ENCODE measurements at regions not wholly inside any gene's neighbourhood (a gene's known extent, or its start where the extent isn't known, plus 50 kb on each side); places are given as distances from the start of the nearest gene placed in this dataset.
"Not testable (repeated sequence)": the region's sequence is repeated elsewhere in the genome, so short reads cannot be mapped to it uniquely, and the experiment has no call there.

- no peak overlapping the region for H3K27ac Mint-ChIP-seq
- no peak overlapping the region for H3K4me3 Mint-ChIP-seq
- peaks cover 5% of the 10 kb centered on the region for H3K4me1 Mint-ChIP-seq (ENCODE audit: low read depth)
- no peaks in the 10 kb centered on the region for H3K9me3 Mint-ChIP-seq (ENCODE audit: low read depth)
- H3K36me3 Mint-ChIP-seq: no peaks in the 10 kb centered on the region
- H3K27me3 Mint-ChIP-seq: no peaks in the 10 kb centered on the region
These were observed 203.1 kb downstream of the ARHGEF9 start for GRCh38 chrX:63581906-63582305.

- peaks cover 5% of the 10 kb centered on the region for H3K4me1 Mint-ChIP-seq (ENCODE audit: low read depth)
- H3K27ac Mint-ChIP-seq: no peak overlapping the region
- no peaks in the 10 kb centered on the region for H3K9me3 Mint-ChIP-seq (ENCODE audit: low read depth)
- H3K36me3 Mint-ChIP-seq: no peaks in the 10 kb centered on the region
- H3K4me3 Mint-ChIP-seq: no peak overlapping the region
- no peaks in the 10 kb centered on the region for H3K27me3 Mint-ChIP-seq
These were observed 203.6 kb downstream of the ARHGEF9 start for GRCh38 chrX:63581398-63581797.

GRCh38 chrX:63576533-63576932 is 208.5 kb downstream of the ARHGEF9 start:
- H3K4me3 Mint-ChIP-seq: no peak overlapping the region
- no peaks in the 10 kb centered on the region for H3K36me3 Mint-ChIP-seq
- peaks cover 5% of the 10 kb centered on the region for H3K4me1 Mint-ChIP-seq (ENCODE audit: low read depth)
- no peaks in the 10 kb centered on the region for H3K9me3 Mint-ChIP-seq (ENCODE audit: low read depth)
- no peaks in the 10 kb centered on the region for H3K27me3 Mint-ChIP-seq
- no peak overlapping the region for H3K27ac Mint-ChIP-seq

- H3K27ac Mint-ChIP-seq; H3K4me3 Mint-ChIP-seq; H3K9me3 Mint-ChIP-seq (ENCODE audit: low read depth); H3K27me3 Mint-ChIP-seq; H3K4me1 Mint-ChIP-seq (ENCODE audit: low read depth); H3K36me3 Mint-ChIP-seq: not testable (repeated sequence)
These were observed 209.3 kb downstream of the ARHGEF9 start for GRCh38 chrX:63575700-63576099.

GRCh38 chrX:63566856-63567255 is 215.7 kb upstream of the SPIN4 start:
- Mint-ChIP-seq H3K36me3 (no peaks in the 10 kb centered on the region), H3K4me3 (no peak overlapping the region), H3K27me3 (peaks cover 5% of the 10 kb centered on the region), H3K4me1 (ENCODE audit: low read depth) (peaks cover 5% of the 10 kb centered on the region), H3K27ac (no peak overlapping the region), H3K9me3 (ENCODE audit: low read depth) (no peaks in the 10 kb centered on the region)

GRCh38 chrX:63561425-63561824 is 210.3 kb upstream of the SPIN4 start:
- Mint-ChIP-seq H3K4me3 (peak overlapping the region; percentile 98), H3K9me3 (ENCODE audit: low read depth) (peaks cover 9% of the 10 kb centered on the region), H3K4me1 (ENCODE audit: low read depth) (peaks cover 25% of the 10 kb centered on the region), H3K27me3 (no peaks in the 10 kb centered on the region), H3K27ac (peak overlapping the region; percentile 70), H3K36me3 (peaks cover 10% of the 10 kb centered on the region)

- H3K4me1 Mint-ChIP-seq (ENCODE audit: low read depth): peaks cover 26% of the 10 kb centered on the region
- H3K4me3 Mint-ChIP-seq: peak overlapping the region; percentile 98
- peaks cover 13% of the 10 kb centered on the region for H3K9me3 Mint-ChIP-seq (ENCODE audit: low read depth)
- no peaks in the 10 kb centered on the region for H3K27me3 Mint-ChIP-seq
- peak overlapping the region; percentile 89 for H3K27ac Mint-ChIP-seq
- H3K36me3 Mint-ChIP-seq: peaks cover 11% of the 10 kb centered on the region
These were observed 209.6 kb upstream of the SPIN4 start for GRCh38 chrX:63560601-63561218.

- Mint-ChIP-seq H3K9me3 (ENCODE audit: low read depth) (peaks cover 10% of the 10 kb centered on the region), H3K27me3 (no peaks in the 10 kb centered on the region)
These were observed 200.7 kb upstream of the SPIN4 start for GRCh38 chrX:63551856-63552255.

GRCh38 chrX:63530654-63531053 is 179.5 kb upstream of the SPIN4 start:
- peaks cover 13% of the 10 kb centered on the region for H3K9me3 Mint-ChIP-seq (ENCODE audit: low read depth)
- H3K27ac Mint-ChIP-seq: no peak overlapping the region
- peaks cover 35% of the 10 kb centered on the region for H3K36me3 Mint-ChIP-seq
- H3K27me3 Mint-ChIP-seq: no peaks in the 10 kb centered on the region
- H3K4me1 Mint-ChIP-seq (ENCODE audit: low read depth): no peaks in the 10 kb centered on the region
- no peak overlapping the region for H3K4me3 Mint-ChIP-seq

More at GRCh38 chrX:63551856-63552255, 200.7 kb upstream of the SPIN4 start:
- Mint-ChIP-seq H3K36me3 (peaks cover 16% of the 10 kb centered on the region), H3K4me3 (no peak overlapping the region), H3K4me1 (ENCODE audit: low read depth) (peaks cover 3% of the 10 kb centered on the region), H3K27ac (no peak overlapping the region)

GRCh38 chrX:63529961-63530360 is 178.8 kb upstream of the SPIN4 start:
- Mint-ChIP-seq H3K4me1 (ENCODE audit: low read depth) (no peaks in the 10 kb centered on the region), H3K27me3 (no peaks in the 10 kb centered on the region), H3K36me3 (peaks cover 31% of the 10 kb centered on the region), H3K4me3 (no peak overlapping the region), H3K9me3 (ENCODE audit: low read depth) (peaks cover 10% of the 10 kb centered on the region), H3K27ac (no peak overlapping the region)

- no peaks in the 10 kb centered on the region for H3K4me1 Mint-ChIP-seq (ENCODE audit: low read depth)
- peaks cover 21% of the 10 kb centered on the region for H3K36me3 Mint-ChIP-seq
- H3K4me3 Mint-ChIP-seq: no peak overlapping the region
- peaks cover 9% of the 10 kb centered on the region for H3K9me3 Mint-ChIP-seq (ENCODE audit: low read depth)
- no peak overlapping the region for H3K27ac Mint-ChIP-seq
- no peaks in the 10 kb centered on the region for H3K27me3 Mint-ChIP-seq
These were observed 175.7 kb upstream of the SPIN4 start for GRCh38 chrX:63526863-63527262.

- Mint-ChIP-seq H3K4me3 (no peak overlapping the region), H3K9me3 (ENCODE audit: low read depth) (peaks cover under 1% of the 10 kb centered on the region), H3K27me3 (no peaks in the 10 kb centered on the region), H3K36me3 (peaks cover 15% of the 10 kb centered on the region), H3K27ac (no peak overlapping the region), H3K4me1 (ENCODE audit: low read depth) (peaks cover 3% of the 10 kb centered on the region)
These were observed 174.4 kb upstream of the SPIN4 start for GRCh38 chrX:63525491-63525890.

- H3K36me3 Mint-ChIP-seq; H3K9me3 Mint-ChIP-seq (ENCODE audit: low read depth); H3K4me1 Mint-ChIP-seq (ENCODE audit: low read depth); H3K4me3 Mint-ChIP-seq; H3K27me3 Mint-ChIP-seq; H3K27ac Mint-ChIP-seq: not testable (repeated sequence)
These were observed 168.2 kb upstream of the SPIN4 start for GRCh38 chrX:63519368-63519767.

- Mint-ChIP-seq H3K9me3 (ENCODE audit: low read depth) (no peaks in the 10 kb centered on the region), H3K27me3 (no peaks in the 10 kb centered on the region), H3K27ac (no peak overlapping the region), H3K36me3 (no peaks in the 10 kb centered on the region), H3K4me1 (ENCODE audit: low read depth) (peaks cover 10% of the 10 kb centered on the region), H3K4me3 (no peak overlapping the region)
These were observed 163.5 kb upstream of the SPIN4 start for GRCh38 chrX:63514569-63515080.

- no peak overlapping the region for H3K4me3 Mint-ChIP-seq
- peaks cover 12% of the 10 kb centered on the region for H3K4me1 Mint-ChIP-seq (ENCODE audit: low read depth)
- no peaks in the 10 kb centered on the region for H3K9me3 Mint-ChIP-seq (ENCODE audit: low read depth)
- H3K36me3 Mint-ChIP-seq: no peaks in the 10 kb centered on the region
- H3K27me3 Mint-ChIP-seq: no peaks in the 10 kb centered on the region
- H3K27ac Mint-ChIP-seq: no peak overlapping the region
These were observed 162.9 kb upstream of the SPIN4 start for GRCh38 chrX:63513825-63514568.

Measured in activated naive CD8-positive, alpha-beta T cell (primary cell).